Naive thymus-derived CD4-positive, alpha-beta T cell (primary cell): ENCODE measurements at regions not wholly inside any gene's neighbourhood (a gene's known extent, or its start where the extent isn't known, plus 50 kb on each side); places are given as distances from the start of the nearest gene placed in this dataset.

Experiments
- ATAC-seq: fragments of 150-1000 bp; cut with Tn5 transposase; 2 replicates; pipeline ENCODE4 v1.10.0; 2021; ENCODE audit warnings: mild to moderate bottlenecking, moderate library complexity
- CTCF ChIA-PET: fragments of 350-600 bp; sonication (Branson Sonifier 250); formaldehyde crosslinking; loops from one replicate; lab custom pipeline; 2021; ENCODE audit warnings: antibody characterized with exemption; lab: Charles Lee
- POLR2A ChIA-PET: fragments of 350-600 bp; sonication (Branson Sonifier 250); formaldehyde crosslinking; loops from one replicate; lab custom pipeline; 2021; ENCODE audit warnings: antibody characterized with exemption, inconsistent platforms; lab: Charles Lee
- DNase-seq, 9 donors: peaks; one replicate each; pipeline versions ENCODE4 v3.0.0 to v3.0.0-alpha.2; 2020 to 2022; ENCODE audit warnings: mixed read lengths in 1 of 9
- H3K27ac ChIP-seq: one replicate; pipeline ENCODE4 v1.7.0; 2013; ENCODE audit warnings: mild to moderate bottlenecking, low read depth, low read length, moderate library complexity
- H3K27me3 ChIP-seq, 2 donors: one replicate each; pipeline ENCODE4 v1.7.0; 2013; ENCODE audit warnings: low read length in 2 of 2, mild to moderate bottlenecking in 2 of 2, moderate library complexity in 2 of 2; ENCODE audit not compliant: control insufficient read depth in 2 of 2, insufficient read depth in 2 of 2
- H3K36me3 ChIP-seq, 3 experiments: 1 replicate in 2 of 3; 2 replicates in 1 of 3; pipeline ENCODE4 v1.7.0; 2013; ENCODE audit warnings: low read length in 3 of 3, mild to moderate bottlenecking in 3 of 3, moderate library complexity in 1 of 3; ENCODE audit not compliant: insufficient read depth in 3 of 3, control insufficient read depth in 2 of 3
- H3K4me1 ChIP-seq, 2 donors: one replicate each; pipeline ENCODE4 v1.7.0; 2013; ENCODE audit warnings: low read length in 2 of 2, mild to moderate bottlenecking in 2 of 2, moderate library complexity in 1 of 2; ENCODE audit not compliant: control insufficient read depth in 2 of 2, insufficient read depth in 2 of 2
- H3K4me3 ChIP-seq: 2 replicates; pipeline ENCODE4 v1.7.0; 2013; ENCODE audit warnings: mild to moderate bottlenecking, low read length
- H3K9me3 ChIP-seq, 3 experiments: 1 replicate in 2 of 3; 2 replicates in 1 of 3; pipeline ENCODE4 v1.7.0; 2013; ENCODE audit warnings: low read length in 3 of 3; ENCODE audit not compliant: control insufficient read depth in 2 of 3
- H3K27ac Mint-ChIP-seq, 9 donors: one replicate each; pipeline ENCODE4 v1.8.0; 2020 to 2022; ENCODE audit warnings: mixed read lengths in 9 of 9, mild to moderate bottlenecking in 8 of 9, moderate library complexity in 5 of 9, inconsistent platforms in 2 of 9
- H3K27me3 Mint-ChIP-seq, 5 donors: one replicate each; pipeline ENCODE4 v1.8.0; 2021 to 2022; ENCODE audit warnings: mixed read lengths in 5 of 5, mild to moderate bottlenecking in 1 of 5
- H3K36me3 Mint-ChIP-seq, 5 donors: one replicate each; pipeline ENCODE4 v1.8.0; 2020 to 2022; ENCODE audit warnings: mixed read lengths in 5 of 5, mild to moderate bottlenecking in 3 of 5, inconsistent platforms in 1 of 5
- H3K4me1 Mint-ChIP-seq, 7 donors: one replicate each; pipeline ENCODE4 v1.8.0; 2020 to 2022; ENCODE audit warnings: mixed read lengths in 7 of 7, mild to moderate bottlenecking in 3 of 7, inconsistent platforms in 1 of 7
- H3K4me3 Mint-ChIP-seq, 10 donors: one replicate each; pipeline ENCODE4 v1.8.0; 2020 to 2022; ENCODE audit warnings: mild to moderate bottlenecking in 10 of 10, mixed read lengths in 10 of 10, moderate library complexity in 6 of 10, inconsistent platforms in 2 of 10
- H3K9me3 Mint-ChIP-seq, 11 donors: one replicate each; pipeline ENCODE4 v1.8.0; 2020 to 2022; ENCODE audit warnings: mixed read lengths in 11 of 11, mild to moderate bottlenecking in 4 of 11, inconsistent platforms in 1 of 11, moderate library complexity in 1 of 11
- intact Hi-C, 2 donors: fragments of 100-400 bp; cut with micrococcal nuclease; formaldehyde crosslinking; loops; one replicate each; pipeline ENCODE4 v1.15.1; 2023

- Mint-ChIP-seq H3K4me1 (no peaks in the 10 kb centered on the region), H3K27ac (no peak overlapping the region), H3K27me3 (peaks cover 0 to 34% (median 30%) of the 10 kb centered on the region in 5 donors), H3K36me3 (no peaks in the 10 kb centered on the region), H3K9me3 (peaks cover 0 to 4% (median 2%) of the 10 kb centered on the region in 11 donors), H3K4me3 (no peak overlapping the region)
- H3K4me1 ChIP-seq, result no peaks in the 10 kb centered on the region
- ATAC-seq, result no peak
- CTCF ChIA-PET, result no interaction called here
- H3K36me3 ChIP-seq, result no peaks in the 10 kb centered on the region
- H3K4me3 ChIP-seq, result no peak overlapping the region
- no peaks in the 10 kb centered on the region for H3K27me3 ChIP-seq
- DNase-seq, result no peak
- intact Hi-C loops, result no loop called here
- POLR2A ChIA-PET, result no interaction called here
- H3K27ac ChIP-seq, result no peak overlapping the region
- no peaks in the 10 kb centered on the region for H3K9me3 ChIP-seq
These were observed 104.8 kb downstream of the COL6A6 start for GRCh38 chr3:130621824-130622223.

GRCh38 chr3:130626049-130626448 lies 109.1 kb downstream of the COL6A6 start:
- no peak overlapping the region for H3K27ac Mint-ChIP-seq
- peaks cover 0 to 35% (median 26%) of the 10 kb centered on the region in 5 donors for H3K27me3 Mint-ChIP-seq
- intact Hi-C loops, result no loop called here
- Histone ChIP-seq H3K4me1 (no peaks in the 10 kb centered on the region), H3K9me3 (no peaks in the 10 kb centered on the region), H3K36me3 (no peaks in the 10 kb centered on the region), H3K27me3 (no peaks in the 10 kb centered on the region), H3K27ac (no peak overlapping the region), H3K4me3 (no peak overlapping the region)
- DNase-seq, result no peak
- peaks cover 0 to 9% (median 2%) of the 10 kb centered on the region in 11 donors for H3K9me3 Mint-ChIP-seq
- ATAC-seq, result no peak
- H3K36me3 Mint-ChIP-seq, result no peaks in the 10 kb centered on the region
- CTCF ChIA-PET, result no interaction called here
- no peak overlapping the region for H3K4me3 Mint-ChIP-seq
- no peaks in the 10 kb centered on the region for H3K4me1 Mint-ChIP-seq
- POLR2A ChIA-PET, result no interaction called here

GRCh38 chr3:130627143-130627855 lies 110.3 kb downstream of the COL6A6 start:
- H3K9me3 ChIP-seq, result no peaks in the 10 kb centered on the region
- Mint-ChIP-seq H3K27ac (no peak overlapping the region), H3K9me3 (peaks cover 0 to 9% (median 2%) of the 10 kb centered on the region in 11 donors), H3K4me1 (no peaks in the 10 kb centered on the region), H3K36me3 (no peaks in the 10 kb centered on the region), H3K4me3 (no peak overlapping the region), H3K27me3 (peaks cover 0 to 35% (median 26%) of the 10 kb centered on the region in 5 donors)
- DNase-seq, result no peak
- intact Hi-C loops, result no loop called here
- ChIA-PET CTCF (no interaction called here), POLR2A (no interaction called here)
- H3K36me3 ChIP-seq, result no peaks in the 10 kb centered on the region
- H3K27me3 ChIP-seq, result no peaks in the 10 kb centered on the region
- no peaks in the 10 kb centered on the region for H3K4me1 ChIP-seq
- H3K4me3 ChIP-seq, result no peak overlapping the region
- H3K27ac ChIP-seq, result no peak overlapping the region
- no peak for ATAC-seq

- Histone ChIP-seq H3K36me3 (no peaks in the 10 kb centered on the region), H3K4me3 (no peak overlapping the region), H3K27me3 (no peaks in the 10 kb centered on the region), H3K9me3 (no peaks in the 10 kb centered on the region), H3K27ac (no peak overlapping the region), H3K4me1 (no peaks in the 10 kb centered on the region)
- no peaks in the 10 kb centered on the region for H3K36me3 Mint-ChIP-seq
- no peaks in the 10 kb centered on the region for H3K4me1 Mint-ChIP-seq
- H3K4me3 Mint-ChIP-seq, result no peak overlapping the region
- ChIA-PET POLR2A (no interaction called here), CTCF (no interaction called here)
- H3K27me3 Mint-ChIP-seq, result peaks cover 0 to 31% (median 26%) of the 10 kb centered on the region in 5 donors
- H3K27ac Mint-ChIP-seq, result no peak overlapping the region
- no peak for ATAC-seq
- DNase-seq, result no peak
- H3K9me3 Mint-ChIP-seq, result peaks cover 0 to 9% (median 2%) of the 10 kb centered on the region in 11 donors
- intact Hi-C loops, result no loop called here
These were observed 110.9 kb downstream of the COL6A6 start for GRCh38 chr3:130627882-130628281.
